NCI-H748 (cell line): ENCODE measurements at regions not wholly inside any gene's neighbourhood (a gene's known extent, or its start where the extent isn't known, plus 50 kb on each side); places are given as distances from the start of the nearest gene placed in this dataset.
"Not testable (repeated sequence)": the region's sequence is repeated elsewhere in the genome, so short reads cannot be mapped to it uniquely, and the experiment has no call there.

Experiments
- DNase-seq: peaks from one replicate; lab custom pipeline; 2025; ENCODE audit not compliant: unreplicated experiment; lab: John Stamatoyannopoulos, UW

- no peak for DNase-seq
Observed at GRCh38 chr2:39487398-39488250, 50.5 kb upstream of the MAP4K3 start.

DNA sequence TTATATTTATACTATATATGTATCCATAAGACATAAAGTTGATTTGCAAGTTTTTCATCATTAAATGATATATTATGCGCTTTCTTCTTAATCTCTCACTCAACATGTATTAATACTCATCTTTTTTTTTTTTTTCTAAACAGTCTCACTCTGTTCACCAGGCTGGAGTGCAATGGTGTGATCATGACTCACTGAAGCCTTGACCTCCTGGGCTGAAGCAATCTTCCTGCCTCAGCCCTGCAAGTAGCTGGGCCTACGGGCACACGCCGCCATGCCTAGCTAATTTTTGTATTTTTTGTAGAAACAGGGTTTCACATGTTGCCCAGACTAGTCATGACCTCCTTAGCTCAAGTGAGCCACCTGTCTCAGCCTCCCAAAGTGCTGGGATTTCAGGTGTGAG is 51.4 kb upstream of the MAP4K3 start:
- no peak for DNase-seq

GRCh38 chr2:39490586-39490985 is 53.5 kb upstream of the MAP4K3 start:
- no peak for DNase-seq

- no peak for DNase-seq
Observed at GRCh38 chr2:39491653-39492052, 54.6 kb upstream of the MAP4K3 start.

DNA sequence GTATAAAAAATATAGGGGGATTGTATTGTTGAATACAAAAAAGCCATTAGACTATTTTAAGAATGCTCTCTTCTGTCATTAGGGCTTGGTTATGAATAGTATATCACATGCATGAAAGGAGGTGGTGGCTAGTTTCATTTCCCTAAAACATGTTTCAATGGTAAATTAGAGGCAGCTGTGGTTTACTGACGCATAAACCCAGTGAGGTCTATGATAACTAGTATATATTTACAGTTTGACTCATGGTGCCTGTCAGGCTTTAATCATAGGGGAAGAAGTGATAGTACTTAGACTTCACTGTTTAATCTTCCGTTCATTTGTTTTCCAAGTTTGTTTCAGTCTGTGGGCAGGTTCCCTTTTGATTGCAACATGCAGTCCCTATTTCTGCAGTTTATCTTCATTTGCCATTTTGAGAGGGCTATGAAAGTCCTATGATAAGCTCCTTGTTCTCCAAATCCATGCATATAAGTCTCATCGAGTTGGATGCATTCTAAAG is 55.1 kb upstream of the MAP4K3 start:
- DNase-seq, result no peak

GRCh38 chr2:39492716-39493115 is 55.6 kb upstream of the MAP4K3 start:
- no peak for DNase-seq

DNA sequence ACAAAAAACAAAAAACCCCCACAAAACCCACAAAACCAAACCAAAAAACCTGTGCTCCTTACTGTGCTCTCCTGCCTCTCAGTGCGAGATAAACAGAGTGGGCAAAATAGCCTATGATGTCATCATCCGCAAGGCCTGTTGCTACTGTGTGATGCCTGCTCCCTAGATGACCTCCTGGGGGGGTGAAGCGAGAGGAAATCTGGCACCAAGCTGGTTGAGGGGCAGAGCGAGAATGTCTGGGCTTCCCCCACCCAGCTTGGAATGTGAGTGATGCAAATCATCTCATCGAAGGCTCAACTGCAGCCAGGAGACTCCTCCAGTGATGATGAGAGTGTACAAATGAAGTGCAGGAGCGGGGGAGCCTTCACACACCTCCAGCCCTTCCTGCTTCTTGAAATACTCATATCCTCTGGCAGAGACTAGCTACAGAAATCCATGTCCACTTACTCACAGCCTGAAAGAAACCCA is 57.7 kb upstream of the MAP4K3 start:
- no peak for DNase-seq

GRCh38 chr2:39497082-39497801 is 60.2 kb upstream of the MAP4K3 start:
- no peak for DNase-seq

GRCh38 chr2:39498176-39498575 is 61.1 kb upstream of the MAP4K3 start:
- not testable (repeated sequence) for DNase-seq

DNA sequence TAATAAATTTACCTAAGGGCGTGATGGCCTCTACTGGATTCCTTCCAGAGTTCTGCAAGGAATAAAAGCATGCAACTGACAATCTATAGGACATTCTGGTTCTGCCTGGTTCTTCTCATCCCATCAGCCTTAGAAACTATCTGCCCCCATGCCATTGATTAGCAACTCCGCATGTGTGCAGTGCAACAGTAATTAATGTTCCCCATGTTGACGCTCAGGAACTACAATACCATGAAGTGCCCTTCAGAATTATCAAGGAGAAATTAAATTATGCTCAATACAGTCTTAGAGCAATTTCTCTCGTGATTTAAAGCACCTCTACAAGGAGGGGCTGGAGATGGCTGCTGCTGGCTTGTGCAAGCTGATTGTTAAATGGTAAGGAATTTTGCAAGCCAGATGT is 61.7 kb upstream of the MAP4K3 start:
- no peak for DNase-seq

DNA sequence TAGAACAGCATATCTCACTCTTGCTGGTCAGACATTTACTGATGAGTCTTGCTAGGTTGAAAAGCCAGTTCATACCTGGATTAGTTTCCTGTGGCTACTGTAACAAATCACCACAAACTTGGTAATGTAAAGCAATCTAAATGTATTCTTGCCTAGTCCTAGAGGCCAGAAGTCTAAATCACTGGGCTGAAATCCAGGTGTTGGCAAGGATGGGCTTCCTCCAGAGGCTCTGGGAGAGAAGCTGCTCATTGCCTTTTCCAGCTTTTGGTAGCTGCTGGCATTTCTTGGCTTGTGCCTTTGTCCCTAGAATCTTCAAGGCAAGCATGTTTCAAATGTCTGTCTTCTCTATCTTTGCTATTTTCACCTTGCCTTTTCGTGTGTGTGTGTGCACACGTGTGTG is 62.3 kb upstream of the MAP4K3 start:
- no peak for DNase-seq

DNA sequence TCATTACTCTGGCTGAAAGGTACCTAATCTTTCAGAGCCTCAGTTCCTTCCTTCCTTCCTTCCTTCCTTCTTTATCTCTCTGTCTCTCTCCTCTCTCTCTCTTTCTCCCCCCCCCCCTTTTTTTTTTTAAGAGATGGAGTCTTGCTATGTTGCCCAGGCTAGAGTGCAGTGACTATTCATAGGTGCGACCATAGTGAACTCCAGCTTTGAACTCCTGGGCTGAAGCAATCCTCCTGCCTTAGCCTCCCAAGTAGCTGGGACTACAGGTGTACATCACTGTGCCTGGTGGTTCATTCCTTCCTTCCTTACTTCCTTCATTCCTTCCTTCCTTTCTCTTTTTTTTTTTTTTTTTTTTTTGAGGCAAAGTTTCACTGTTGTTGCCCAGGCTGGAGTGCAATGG is 64.3 kb upstream of the MAP4K3 start:
- no peak for DNase-seq

GRCh38 chr2:39503277-39503676 is 66.2 kb upstream of the MAP4K3 start:
- DNase-seq, result no peak

GRCh38 chr2:39504790-39505335 is 67.8 kb upstream of the MAP4K3 start:
- DNase-seq, result no peak

- no peak for DNase-seq
Observed at GRCh38 chr2:39506215-39506614, 69.1 kb upstream of the MAP4K3 start.

- DNase-seq, result no peak
Observed at GRCh38 chr2:39508198-39508597, 71.1 kb upstream of the MAP4K3 start.

DNA sequence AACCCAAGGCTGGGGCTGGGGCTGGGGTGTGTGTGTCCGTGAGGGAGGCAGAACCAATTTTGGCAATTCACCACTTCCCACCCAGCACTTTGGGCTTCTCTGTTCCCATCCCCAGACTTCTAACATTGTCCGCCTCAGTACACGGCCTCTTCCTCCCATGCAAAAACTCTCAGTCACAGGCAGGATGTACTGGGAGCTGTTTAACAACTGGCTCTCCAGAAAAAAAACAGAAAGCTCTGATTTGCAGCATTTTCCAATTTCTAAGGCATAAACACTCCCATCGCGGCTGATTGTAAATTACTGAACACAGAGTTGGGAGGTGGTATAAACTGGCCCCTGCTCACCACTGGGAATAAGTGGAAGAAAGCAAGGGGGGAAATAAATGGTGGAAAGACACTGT is 73.1 kb upstream of the MAP4K3 start:
- no peak for DNase-seq

- no peak for DNase-seq
Observed at GRCh38 chr2:39511219-39511604, 74.1 kb upstream of the MAP4K3 start.

GRCh38 chr2:39511605-39512433 is 74.7 kb upstream of the MAP4K3 start:
- DNase-seq, result no peak

DNA sequence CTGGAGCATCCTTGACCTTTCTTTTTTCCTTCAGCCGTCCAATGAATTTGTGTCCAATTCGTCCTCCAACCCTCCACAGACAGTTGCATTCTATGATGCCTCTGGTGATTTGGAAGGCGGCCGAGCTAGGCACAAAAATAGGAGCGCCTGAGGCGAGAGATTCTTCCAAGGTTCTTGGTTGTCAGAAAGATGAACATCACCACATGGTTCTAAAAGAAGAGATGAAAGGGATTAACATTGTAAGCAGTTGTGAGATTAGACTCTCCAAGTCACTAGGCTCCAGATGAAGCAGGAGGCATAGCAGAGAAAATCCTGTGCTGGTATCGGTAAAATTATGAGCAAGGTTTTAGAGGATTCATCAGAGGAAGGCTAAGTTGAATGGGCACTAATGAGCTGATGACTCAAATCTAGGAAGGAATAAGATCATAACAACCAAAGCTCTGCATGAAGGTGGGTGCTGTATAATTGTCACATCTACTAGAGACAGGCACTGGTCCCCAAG is 75.4 kb upstream of the MAP4K3 start:
- no peak for DNase-seq

GRCh38 chr2:39512941-39513340 is 75.9 kb upstream of the MAP4K3 start:
- DNase-seq, result no peak
